Uterus (tissue), 2 donors: ENCODE measurements at regions not wholly inside any gene's neighbourhood (a gene's known extent, or its start where the extent isn't known, plus 50 kb on each side); places are given as distances from the start of the nearest gene placed in this dataset.

Experiments used
- POLR2A ChIP-seq, 2 donors: fragments of 450-650 bp; IDR thresholded peaks; one replicate each; pipeline ENCODE4 v1.6.1; 2016; ENCODE audit warnings: antibody characterized with exemption in 2 of 2, mild to moderate bottlenecking in 1 of 2, moderate library complexity in 1 of 2
- TF ChIP-seq, protein P1 (sequence below), 4 experiments: fragments of 200-600 bp in 2 of 4; fragments of 450-650 bp in 2 of 4; sonication (generic) in 2 of 4; IDR thresholded peaks; one replicate each; pipeline ENCODE4 v1.5.1; 2016 to 2019; ENCODE audit warnings: antibody characterized with exemption in 4 of 4, mild to moderate bottlenecking in 2 of 4, moderate library complexity in 1 of 4

DNA sequence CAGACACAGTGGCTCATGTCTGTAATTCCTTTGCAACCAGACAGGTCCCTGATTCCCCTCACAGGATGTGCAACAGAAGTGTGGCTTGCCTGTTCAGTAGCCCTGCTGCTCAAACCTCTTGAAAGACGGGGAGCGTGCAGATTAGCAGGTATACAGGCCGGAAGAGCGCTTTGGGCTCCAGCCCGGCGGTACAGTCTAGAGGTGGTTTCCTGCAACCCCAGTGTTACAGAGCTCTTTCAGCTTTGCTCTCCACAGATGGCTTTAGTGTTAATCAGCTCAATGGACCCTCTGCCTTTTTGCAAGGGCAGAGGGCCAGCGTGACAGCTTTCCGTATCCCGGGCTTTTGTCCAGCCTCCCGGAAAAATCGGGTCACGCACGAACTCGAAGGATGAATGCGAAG lies 67.2 kb upstream of the TNFRSF21 start:
- TF ChIP-seq, protein P1, sequence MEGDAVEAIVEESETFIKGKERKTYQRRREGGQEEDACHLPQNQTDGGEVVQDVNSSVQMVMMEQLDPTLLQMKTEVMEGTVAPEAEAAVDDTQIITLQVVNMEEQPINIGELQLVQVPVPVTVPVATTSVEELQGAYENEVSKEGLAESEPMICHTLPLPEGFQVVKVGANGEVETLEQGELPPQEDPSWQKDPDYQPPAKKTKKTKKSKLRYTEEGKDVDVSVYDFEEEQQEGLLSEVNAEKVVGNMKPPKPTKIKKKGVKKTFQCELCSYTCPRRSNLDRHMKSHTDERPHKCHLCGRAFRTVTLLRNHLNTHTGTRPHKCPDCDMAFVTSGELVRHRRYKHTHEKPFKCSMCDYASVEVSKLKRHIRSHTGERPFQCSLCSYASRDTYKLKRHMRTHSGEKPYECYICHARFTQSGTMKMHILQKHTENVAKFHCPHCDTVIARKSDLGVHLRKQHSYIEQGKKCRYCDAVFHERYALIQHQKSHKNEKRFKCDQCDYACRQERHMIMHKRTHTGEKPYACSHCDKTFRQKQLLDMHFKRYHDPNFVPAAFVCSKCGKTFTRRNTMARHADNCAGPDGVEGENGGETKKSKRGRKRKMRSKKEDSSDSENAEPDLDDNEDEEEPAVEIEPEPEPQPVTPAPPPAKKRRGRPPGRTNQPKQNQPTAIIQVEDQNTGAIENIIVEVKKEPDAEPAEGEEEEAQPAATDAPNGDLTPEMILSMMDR (IDR thresholded peaks at IDR 0.05) = no peak
- no peak for TF ChIP-seq POLR2A (IDR thresholded peaks at IDR 0.05)
